ENCODE measurements at regions not wholly inside any gene's neighbourhood (a gene's known extent, or its start where the extent isn't known, plus 50 kb on each side); places are given as distances from the start of the nearest gene placed in this dataset.
A peak's percentile ranks its signal among the peaks of the same experiment; 100 is the strongest.

GRCh38 chr10:88077977-88078376 is 214.6 kb downstream of the PTEN start (continued):
- TF ChIP-seq POLR2AphosphoS5 (IDR thresholded peaks at IDR 0.05; ENCODE audit: low read length): no peak
- TF ChIP-seq MYB (IDR thresholded peaks at IDR 0.05; ENCODE audit: borderline replicate concordance, low read depth, low read length): no peak
- TF ChIP-seq NR2C1 (IDR thresholded peaks at IDR 0.05): no peak
- TF ChIP-seq POLR2AphosphoS2 (IDR thresholded peaks at IDR 0.05; ENCODE audit: low read depth, low read length): no peak
- TF ChIP-seq CHD1 (IDR thresholded peaks at IDR 0.05; ENCODE audit: low read depth, low read length): no peak

- intact Hi-C loops (cut with micrococcal nuclease; ENCODE audit: unreplicated experiment): loop anchor here (1.0 kb wide), 2 partner anchors 10 to 15 kb away; no protein-coding TSS in a partner anchor
- ChIA-PET RAD21 (ENCODE audit: unreplicated experiment) (interaction anchor here (1.0 to 6.9 kb wide), 13 partner anchors 11 to 307 kb away, joined by 3 to 73 read pairs (median 6); partner anchors contain the start of genes KLLN and PTEN), SMC1A (ENCODE audit: uncharacterized antibody, unreplicated experiment) (interaction anchor here (0.6 to 19.3 kb wide), 10 partner anchors 11 to 310 kb away, joined by 3 to 229 read pairs (median 5); no protein-coding TSS in a partner anchor), CTCF (interaction anchor here (0.6 to 4.5 kb wide), 10 partner anchors 10 to 309 kb away, joined by 3 to 24 read pairs (median 4); partner anchors contain the start of genes KLLN and PTEN), POLR2A (interaction anchor here (1.0 to 2.9 kb wide), 5 partner anchors 9 to 17 kb away, joined by 3 to 12 read pairs (median 4); no protein-coding TSS in a partner anchor)
- Histone ChIP-seq H2AFZ (ENCODE audit: control insufficient read depth, low read depth, low read length) (no peak overlapping the region), H3K4me3 (peak overlapping the region; percentile 30), H3K4me1 (ENCODE audit: control insufficient read depth, insufficient read depth, low read length) (peaks cover 52% of the 10 kb centered on the region), H3K9me3 (replicated peaks; ENCODE audit: control insufficient read depth, insufficient read depth, low read length) (no peaks in the 10 kb centered on the region; the same call in 2 of the 3 replicates), H3K4me2 (ENCODE audit: control insufficient read depth, insufficient read depth) (peak overlapping the region; percentile 66), H3K27me3 (replicated peaks in 1 of 2; ENCODE audit: control insufficient read depth in 2 of 2, insufficient read depth in 2 of 2, low read length in 1 of 2) (no peaks in the 10 kb centered on the region), H3K9ac (ENCODE audit: control insufficient read depth, insufficient read depth, low read length) (no peak overlapping the region), H3K36me3 (ENCODE audit: control insufficient read depth in 2 of 2, insufficient read depth in 2 of 2, low read length in 1 of 2) (no peaks in the 10 kb centered on the region), H4K20me1 (ENCODE audit: control insufficient read depth, insufficient read depth) (no peaks in the 10 kb centered on the region), H3K79me2 (ENCODE audit: control insufficient read depth, insufficient read depth, low read length) (peaks cover 5% of the 10 kb centered on the region), H3K27ac (ENCODE audit: control insufficient read depth, insufficient read depth) (peak overlapping the region; percentile 60)
- FAIRE-seq (no peak), DNase-seq (ENCODE audit: low read depth, low spot score) (no peak), ATAC-seq (peak; percentile 75)
- in situ Hi-C loops (cut with MboI): no loop called here
- BruUV-seq (replicated peaks): no TSS peak
- 2% methylated on average over 3 of the region's 3 CpGs for WGBS (ENCODE audit: insufficient coverage, insufficient replicate concordance, low lambda C conversion rate, missing lambda C conversion rate)
- peak; percentile 34; the same call in 1 of the 2 replicates for TF ChIP-seq ZBED1 (IDR thresholded peaks at IDR 0.05; ENCODE audit: borderline replicate concordance)
- TF ChIP-seq STAT3 (IDR thresholded peaks at IDR 0.05; ENCODE audit: low read depth, low read length): peak; percentile 39; the same call in 1 of the 2 replicates
- TF ChIP-seq TARDBP (IDR thresholded peaks at IDR 0.05; ENCODE audit: borderline replicate concordance): no peak
- TF ChIP-seq JUNB (IDR thresholded peaks at IDR 0.05): peak; percentile 32; the same call in 1 of the 2 replicates
- TF ChIP-seq ZBTB40 (IDR thresholded peaks at IDR 0.05; ENCODE audit: borderline replicate concordance): no peak
- TF ChIP-seq IKZF1 (conservative IDR thresholded peaks at IDR 0.05): peak; percentile 81
- TF ChIP-seq NBN (IDR thresholded peaks at IDR 0.05): peak; percentile 40; the same call in 1 of the 2 replicates
- no peak for TF ChIP-seq IRF3 (IDR thresholded peaks at IDR 0.05)
- 0 out of 2 replicates have a peak, but pooled peaks have one; percentile 29 for TF ChIP-seq PAX5 (IDR thresholded peaks at IDR 0.05; ENCODE audit: borderline replicate concordance, low read depth, low read length)
- TF ChIP-seq ATF2 (IDR thresholded peaks at IDR 0.05; ENCODE audit: low read length): peak; percentile 78
- no peak for TF ChIP-seq PBX3 (IDR thresholded peaks at IDR 0.05; ENCODE audit: insufficient replicate concordance, low read depth, low read length)
- peak; percentile 57; the same call in 1 of the 2 replicates for TF ChIP-seq EED (IDR thresholded peaks at IDR 0.05; ENCODE audit: low read depth)
These were observed 216.8 kb downstream of the PTEN start for GRCh38 chr10:88080213-88080612.

All from GM12878 (cell line).